K562 (cell line): ENCODE measurements at regions not wholly inside any gene's neighbourhood (a gene's known extent, or its start where the extent isn't known, plus 50 kb on each side); places are given as distances from the start of the nearest gene placed in this dataset.

Source experiments
- ATAC-seq: fragments of 200-7000 bp; cut with Tn5 transposase; 3 replicates; pipeline ENCODE4 v1.9.1; 2020; ENCODE audit warnings: moderate library complexity
- BruUV-seq: library from RNA; stranded (reverse); fragments of 400-500 nt; replicated peaks from 2 replicates; lab custom pipeline; 2021; lab: Mats Ljungman, UMichigan
- CTCF ChIA-PET: fragments of 300-600 bp; formaldehyde crosslinking; extraction: SDS; loops from one replicate; lab custom pipeline; 2021; ENCODE audit warnings: low intra/inter-chr PET ratio; lab: Yijun Ruan, JAX
- POLR2A ChIA-PET: fragments of 300-600, 350-650 bp; sonication (Branson Sonifier 250); formaldehyde crosslinking; extraction: SDS; loops from one replicate; lab custom pipeline; 2021; ENCODE audit warnings: antibody characterized with exemption, inconsistent platforms; lab: Yijun Ruan, JAX
- DNase-seq, 4 experiments: peaks; one replicate each; pipeline versions ENCODE4 v3.0.0 to v3.0.0-alpha.2; 2011 to 2018; ENCODE audit warnings: low spot score in 3 of 4, mixed read lengths in 3 of 4; ENCODE audit errors: extremely low read depth in 1 of 4
- FAIRE-seq: peaks from 2 replicates; lab custom pipeline; 2011; peaks lifted over from hg19 to GRCh38; lab: Jason Lieb, UNC
- H2AFZ ChIP-seq: 2 replicates; pipeline ENCODE4 v1.6.0; 2011; ENCODE audit warnings: low read depth, low read length, control low read depth, inconsistent platforms
- H3K27ac ChIP-seq: fragments of 200-600 bp; 3 replicates; pipeline ENCODE4 v1.8.0; 2011; ENCODE audit warnings: low read depth, mild to moderate bottlenecking, control low read depth, inconsistent platforms, low read length, moderate library complexity, mixed read lengths; ENCODE audit errors: extremely low read depth
- H3K27me3 ChIP-seq, 2 experiments: fragments of 300-600 bp in 1 of 2; 2 replicates in 1 of 2; 3 replicates in 1 of 2; pipeline versions ENCODE4 v1.6.0 to v1.8.0; 2011; ENCODE audit warnings: inconsistent platforms in 2 of 2, low read length in 2 of 2, mild to moderate bottlenecking in 1 of 2, mixed read lengths in 1 of 2, moderate library complexity in 1 of 2; ENCODE audit not compliant: control insufficient read depth in 2 of 2, insufficient read depth in 2 of 2
- H3K36me3 ChIP-seq: fragments of 300-600 bp; 3 replicates; pipeline ENCODE4 v1.8.0; 2011; ENCODE audit warnings: mild to moderate bottlenecking, low read length, inconsistent platforms; ENCODE audit not compliant: control insufficient read depth, insufficient read depth
- H3K4me1 ChIP-seq, 2 experiments: fragments of 200-600 bp in 1 of 2; replicated peaks in 1 of 2; 2 replicates in 1 of 2; 3 replicates in 1 of 2; pipeline versions ENCODE4 v1.5.1 to v1.8.0; 2011; ENCODE audit warnings: inconsistent platforms in 2 of 2, low read length in 2 of 2, mild to moderate bottlenecking in 1 of 2, mixed read lengths in 1 of 2, moderate library complexity in 1 of 2; ENCODE audit not compliant: control insufficient read depth in 2 of 2, insufficient read depth in 2 of 2
- H3K4me2 ChIP-seq: 2 replicates; pipeline ENCODE4 v1.6.1; 2011; ENCODE audit warnings: low read length, control low read depth, inconsistent platforms, mixed read lengths; ENCODE audit not compliant: insufficient read depth
- H3K4me3 ChIP-seq: fragments of 200-600 bp; sonication (generic), shearing (Covaris generic); 2 replicates; pipeline ENCODE4 v1.5.1; 2016; ENCODE audit warnings: control low read depth, inconsistent platforms
- H3K79me2 ChIP-seq: fragments of 200-600 bp; 3 replicates; pipeline ENCODE4 v1.8.0; 2011; ENCODE audit warnings: low read length, inconsistent platforms; ENCODE audit not compliant: control insufficient read depth, insufficient read depth
- H3K9ac ChIP-seq, 2 experiments: 2 replicates each; pipeline versions ENCODE4 v1.6.0 to v1.6.1; 2011; ENCODE audit warnings: low read depth in 2 of 2, low read length in 2 of 2, control low read depth in 1 of 2, inconsistent platforms in 1 of 2, mild to moderate bottlenecking in 1 of 2, mixed read lengths in 1 of 2; ENCODE audit not compliant: insufficient read depth in 1 of 2
- H3K9me1 ChIP-seq: one replicate; pipeline ENCODE4 v1.6.0; 2011; ENCODE audit warnings: inconsistent platforms, mild to moderate bottlenecking, low read length, moderate library complexity; ENCODE audit not compliant: control insufficient read depth, insufficient read depth
- H3K9me3 ChIP-seq: replicated peaks from 2 replicates; pipeline ENCODE4 v1.5.1; 2011; ENCODE audit warnings: low read depth, low read length, inconsistent platforms; ENCODE audit not compliant: control insufficient read depth, insufficient read depth
- H4K20me1 ChIP-seq: replicated peaks from 2 replicates; pipeline ENCODE4 v1.6.1; 2011; ENCODE audit warnings: low read length, inconsistent platforms, mixed read lengths; ENCODE audit not compliant: control insufficient read depth, insufficient read depth
- ATF1 ChIP-seq, 2 experiments: fragments of 450-650 bp in 1 of 2; IDR thresholded peaks; 2 replicates each; pipeline ENCODE4 v1.6.1; 2016; ENCODE audit warnings: missing compliant biosample characterization in 1 of 2, missing genetic modification characterization in 1 of 2
- ELK1 ChIP-seq: sonication (generic); formaldehyde crosslinking; IDR thresholded peaks from 2 replicates; pipeline ENCODE4 v1.8.1; 2022; ENCODE audit warnings: missing genetic modification reagents
- FUS ChIP-seq: fragments of 200-400 bp; formaldehyde crosslinking; optimal IDR thresholded peaks from 2 replicates; pipeline ENCODE3; 2017; ENCODE audit warnings: low read depth, low read length
- KLF10 ChIP-seq: fragments of 250-450 bp; sonication (Bioruptor Pico); IDR thresholded peaks from 2 replicates; pipeline ENCODE4 v1.6.1; 2021; ENCODE audit warnings: matching md5 sums
- MED1 ChIP-seq: sonication (generic); formaldehyde crosslinking; IDR thresholded peaks from 2 replicates; pipeline ENCODE4 v1.8.1; 2023; ENCODE audit warnings: missing genetic modification reagents, borderline replicate concordance
- NR1H2 ChIP-seq: sonication (generic); formaldehyde crosslinking; IDR thresholded peaks from 2 replicates; pipeline ENCODE4 v1.4.0; 2020; ENCODE audit warnings: mild to moderate bottlenecking, missing genetic modification reagents
- THAP12 ChIP-seq: fragments of 250-450 bp; sonication (Bioruptor Pico); IDR thresholded peaks from 2 replicates; pipeline ENCODE4 v1.9.0; 2021; ENCODE audit warnings: mild to moderate bottlenecking, inconsistent platforms
- ZNF184 ChIP-seq: sonication (generic); formaldehyde crosslinking; IDR thresholded peaks from 2 replicates; pipeline ENCODE4 v1.5.0; 2020; ENCODE audit warnings: missing genetic modification reagents
- WGBS: fragments of 100-300 bp; shearing (Covaris generic); methylation state at CpG from one replicate; pipeline ENCODE4 v1.1.6; 2016; ENCODE audit warnings: low coverage, mixed read lengths; ENCODE audit not compliant: insufficient coverage; ENCODE audit errors: missing lambda C conversion rate; 5-methylcytosine and 5-hydroxymethylcytosine counted together
- in situ Hi-C: fragments of 300-500 bp; cut with MboI; formaldehyde crosslinking; loops from 4 replicates; pipeline ENCODE4 v1.15.0; 2018; ENCODE audit warnings: inconsistent platforms, mixed read lengths
- intact Hi-C: fragments of 100-400 bp; cut with micrococcal nuclease; formaldehyde crosslinking; loops from 2 replicates; pipeline ENCODE4 v1.14.2; 2022

DNA sequence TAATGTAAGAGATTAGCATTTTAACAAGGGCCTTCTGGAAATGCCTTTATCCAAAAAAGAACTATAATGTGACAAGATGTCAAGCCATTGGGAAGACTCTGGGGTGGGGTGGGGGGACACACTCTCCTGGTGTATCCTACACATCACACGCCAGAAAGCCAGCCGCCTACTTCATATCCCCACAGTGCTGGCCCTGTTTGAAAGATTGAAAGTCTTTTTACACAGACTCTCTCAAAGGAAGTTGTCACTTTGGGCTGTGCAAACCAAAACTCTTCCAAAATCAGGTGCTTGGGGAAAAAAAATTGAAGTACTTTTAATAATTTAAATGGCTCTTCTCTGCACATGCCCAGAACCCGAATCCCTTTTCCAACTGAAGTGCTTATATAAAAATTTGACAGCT, 666.7 kb downstream of the BCL11A start:
- FAIRE-seq (no peak), DNase-seq (no peak), ATAC-seq (no peak)
- WGBS: 0% methylated on average over 3 of the region's 3 CpGs
- in situ Hi-C loops (no loop called here), intact Hi-C loops (no loop called here)
- no peak overlapping the region for H3K9ac ChIP-seq
- H2AFZ ChIP-seq: no peak overlapping the region
- H3K79me2 ChIP-seq: no peaks in the 10 kb centered on the region
- H3K27me3 ChIP-seq: no peaks in the 10 kb centered on the region
- no peaks in the 10 kb centered on the region for H3K9me1 ChIP-seq
- no peaks in the 10 kb centered on the region for H3K9me3 ChIP-seq
- no peak overlapping the region for H3K4me2 ChIP-seq
- ChIA-PET CTCF (no interaction called here), POLR2A (no interaction called here)
- H4K20me1 ChIP-seq: no peaks in the 10 kb centered on the region
- no peak overlapping the region for H3K4me3 ChIP-seq
- H3K27ac ChIP-seq: no peak overlapping the region
- TF ChIP-seq KLF10 (no peak), ZNF184 (CRISPR knock-in tag) (no peak), NR1H2 (CRISPR knock-in tag) (no peak), MED1 (CRISPR knock-in tag) (no peak), THAP12 (CRISPR knock-in tag) (no peak), ELK1 (CRISPR knock-in tag) (no peak), ATF1 (CRISPR knock-in tag; IDR thresholded peaks at IDR 0.05) (no peak), ATF1 (tag; IDR thresholded peaks at IDR 0.05) (no peak), FUS (no peak)
- BruUV-seq: no TSS peak
- H3K4me1 ChIP-seq: no peaks in the 10 kb centered on the region
- no peaks in the 10 kb centered on the region for H3K36me3 ChIP-seq
